NCI-H69 (cell line): ENCODE measurements at regions not wholly inside any gene's neighbourhood (a gene's known extent, or its start where the extent isn't known, plus 50 kb on each side); places are given as distances from the start of the nearest gene placed in this dataset.
A peak's percentile ranks its signal among the peaks of the same experiment; 100 is the strongest.
"Not testable (repeated sequence)": the region's sequence is repeated elsewhere in the genome, so short reads cannot be mapped to it uniquely, and the experiment has no call there.

Experiments used
- DNase-seq: peaks from one replicate; lab custom pipeline; 2025; lab: John Stamatoyannopoulos, UW

GRCh38 chr11:90770007-90770406, 547.2 kb upstream of the CHORDC1 start:
- DNase-seq: no peak

DNA sequence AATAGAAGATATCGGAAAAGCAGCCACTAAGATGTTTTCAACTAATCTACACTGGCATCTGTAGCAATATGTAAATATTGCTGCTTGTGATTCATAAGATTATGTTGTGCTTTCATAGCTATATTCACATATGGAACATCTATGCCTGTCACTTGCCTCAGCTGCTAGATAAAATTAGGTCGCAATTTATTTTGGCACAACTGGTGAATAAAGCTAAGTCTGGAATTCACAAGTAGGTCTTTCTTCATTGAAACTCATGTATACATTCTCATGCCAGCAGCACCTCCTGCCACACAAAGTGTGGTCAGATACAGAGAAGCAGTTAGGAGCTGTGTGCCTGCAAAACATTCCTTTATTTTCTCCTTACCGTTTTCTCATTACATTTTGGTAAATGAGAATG, 543.3 kb upstream of the CHORDC1 start:
- no peak for DNase-seq

- no peak for DNase-seq
Measured at GRCh38 chr11:90764691-90765090, 541.8 kb upstream of the CHORDC1 start.

GRCh38 chr11:90757849-90758494, 535.1 kb upstream of the CHORDC1 start:
- DNase-seq: peak; percentile 17

DNA sequence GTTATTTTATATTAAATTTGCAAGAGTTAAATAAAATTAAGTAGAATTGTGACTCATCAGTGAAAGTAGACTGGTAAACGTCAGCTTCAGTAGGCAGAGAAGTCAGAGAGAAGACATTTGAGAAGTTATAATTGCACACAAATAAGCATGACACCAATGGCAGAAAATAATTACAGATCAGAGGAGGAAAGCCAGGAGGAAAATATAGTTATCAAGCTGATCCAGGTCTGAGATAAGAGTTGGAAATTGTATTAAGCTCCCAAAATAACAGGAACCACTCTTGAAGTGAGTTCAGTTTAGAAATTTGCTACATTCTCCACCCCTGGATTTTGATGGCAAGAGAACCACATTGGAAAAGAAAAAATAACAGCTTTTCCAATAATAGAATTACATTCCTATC, 533.8 kb upstream of the CHORDC1 start:
- no peak for DNase-seq

GRCh38 chr11:90753546-90753945, 530.7 kb upstream of the CHORDC1 start:
- no peak for DNase-seq

DNA sequence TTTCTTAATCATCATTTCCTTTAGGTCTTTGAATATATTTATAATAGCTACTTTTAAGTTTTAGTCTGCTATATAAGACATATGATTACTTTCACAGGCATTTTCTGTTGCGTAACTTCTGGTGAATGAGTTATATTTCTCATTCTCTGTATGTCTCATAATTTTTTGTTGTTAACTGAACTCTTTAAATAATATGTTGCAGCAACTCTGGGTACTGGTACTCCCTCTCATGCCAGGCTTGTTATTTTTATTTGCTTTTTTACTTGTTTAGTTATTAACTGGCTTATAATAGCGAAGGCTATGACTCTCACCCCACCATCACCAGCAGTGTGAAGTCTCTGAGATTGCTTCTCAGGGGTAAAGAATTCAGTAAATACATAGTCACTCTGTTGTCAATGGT, 524.2 kb upstream of the CHORDC1 start:
- DNase-seq: no peak

DNA sequence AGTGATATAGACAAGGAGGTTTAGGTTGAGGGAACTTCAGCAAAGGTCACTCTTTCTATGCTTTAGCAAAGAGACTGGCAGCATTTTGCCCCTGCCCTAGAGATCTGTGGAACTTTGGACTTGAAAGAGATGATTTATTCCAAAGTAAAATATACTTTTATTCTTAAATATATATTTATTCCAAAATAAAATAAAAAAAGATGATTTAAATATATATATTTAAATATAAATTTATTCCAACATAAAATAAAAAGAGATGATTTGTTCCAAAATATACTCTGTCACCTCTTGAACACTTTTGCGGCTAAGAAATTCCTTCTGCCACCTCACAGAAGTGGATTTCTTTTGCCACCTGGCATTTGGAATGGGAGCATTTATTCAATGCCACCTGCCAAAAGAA, 521.3 kb upstream of the CHORDC1 start:
- no peak for DNase-seq

DNA sequence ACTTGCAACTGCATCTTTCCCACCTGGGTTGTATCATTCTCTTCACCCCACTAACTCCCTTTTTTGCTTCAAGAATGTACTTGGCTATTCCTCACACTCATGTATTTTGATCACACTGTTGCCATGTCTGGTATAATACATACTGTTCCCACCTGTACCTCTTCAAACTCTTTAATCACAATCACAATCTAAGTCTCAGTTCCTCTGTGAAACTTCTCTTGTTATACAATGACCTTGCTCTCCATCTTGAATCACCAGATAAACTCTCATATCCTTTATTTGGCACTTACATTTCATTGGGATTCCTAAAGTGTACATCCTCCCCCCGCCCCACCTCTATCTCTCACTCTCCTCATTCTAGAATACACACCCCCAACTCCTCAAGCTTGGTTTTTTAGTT, 516.0 kb upstream of the CHORDC1 start:
- no peak for DNase-seq

DNA sequence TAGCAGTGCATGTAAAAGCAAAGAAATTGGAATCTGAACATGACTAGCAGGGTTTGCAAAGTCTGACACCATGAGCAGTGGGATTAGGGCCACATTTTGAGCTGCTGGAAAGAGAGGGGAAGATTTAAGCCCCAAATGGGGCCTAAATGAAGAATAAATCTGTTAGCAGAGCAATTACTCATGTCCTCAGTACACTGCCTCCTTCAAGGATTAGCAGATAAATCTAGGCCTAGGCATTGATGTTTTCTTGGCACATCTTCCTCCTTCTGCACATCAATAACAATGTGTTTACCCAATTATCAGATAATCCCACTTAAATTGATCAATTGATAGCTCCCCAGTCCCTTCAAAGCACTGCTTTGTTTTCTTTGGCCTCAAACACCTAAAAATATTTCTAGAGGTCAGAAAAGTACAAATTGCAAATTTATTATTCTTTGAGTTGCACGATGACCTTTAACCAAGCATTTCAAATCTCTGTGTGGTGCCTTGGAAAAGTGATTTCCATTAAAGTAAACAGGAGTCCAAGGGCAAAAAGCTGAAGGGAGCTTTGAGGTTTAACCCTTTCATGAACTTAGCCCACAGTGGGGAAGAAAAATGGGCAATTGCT, 514.7 kb upstream of the CHORDC1 start:
- peak; percentile 51 for DNase-seq

- DNase-seq: no peak
Measured at GRCh38 chr11:90732486-90732885, 509.6 kb upstream of the CHORDC1 start.

- no peak for DNase-seq
Measured at GRCh38 chr11:90723475-90723874, 500.6 kb upstream of the CHORDC1 start.

GRCh38 chr11:90722552-90723190, 499.8 kb upstream of the CHORDC1 start:
- no peak for DNase-seq

DNA sequence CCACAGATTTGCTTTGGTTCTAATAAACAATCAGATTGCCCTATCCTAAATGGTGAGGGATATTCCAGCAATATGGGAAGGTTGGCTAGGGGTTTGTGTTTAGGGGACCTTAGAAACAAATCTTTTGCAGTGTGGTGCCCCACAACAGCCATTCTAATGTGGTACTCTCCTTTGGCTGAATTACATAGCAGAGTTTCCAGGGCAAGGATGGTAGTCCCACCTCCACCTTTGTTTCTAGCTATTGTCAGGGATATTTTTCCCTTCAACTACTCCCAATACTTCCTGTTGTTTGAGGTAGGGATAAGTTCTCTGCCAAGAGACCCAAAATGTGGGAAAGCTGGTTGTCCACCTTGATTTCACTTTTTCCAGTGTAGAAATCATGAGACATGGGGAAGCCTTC, 494.7 kb upstream of the CHORDC1 start:
- no peak for DNase-seq

- DNase-seq: no peak
Measured at GRCh38 chr11:90705661-90706060, 482.8 kb upstream of the CHORDC1 start.

DNA sequence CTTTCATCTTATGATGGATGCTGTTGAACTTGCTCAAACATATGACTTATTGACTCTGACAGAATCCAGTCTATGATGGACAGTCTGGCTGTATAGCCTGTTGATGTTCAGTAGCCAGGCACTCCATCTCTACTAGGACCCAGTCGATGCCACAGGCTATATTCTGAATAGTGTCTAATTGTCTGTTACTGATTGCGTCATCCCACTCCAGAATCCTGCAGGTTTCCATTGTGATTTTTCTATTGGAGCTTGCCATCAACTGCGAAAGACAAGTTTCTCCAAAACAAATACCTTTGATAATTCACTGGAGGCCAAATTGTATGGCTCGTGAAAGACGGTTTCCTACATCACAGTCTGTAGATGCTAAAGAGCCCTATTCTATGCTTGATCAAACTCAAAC, 481.7 kb upstream of the CHORDC1 start:
- peak; percentile 92 for DNase-seq

- peak; percentile 76 for DNase-seq
Measured at GRCh38 chr11:90701716-90702115, 478.9 kb upstream of the CHORDC1 start.

DNA sequence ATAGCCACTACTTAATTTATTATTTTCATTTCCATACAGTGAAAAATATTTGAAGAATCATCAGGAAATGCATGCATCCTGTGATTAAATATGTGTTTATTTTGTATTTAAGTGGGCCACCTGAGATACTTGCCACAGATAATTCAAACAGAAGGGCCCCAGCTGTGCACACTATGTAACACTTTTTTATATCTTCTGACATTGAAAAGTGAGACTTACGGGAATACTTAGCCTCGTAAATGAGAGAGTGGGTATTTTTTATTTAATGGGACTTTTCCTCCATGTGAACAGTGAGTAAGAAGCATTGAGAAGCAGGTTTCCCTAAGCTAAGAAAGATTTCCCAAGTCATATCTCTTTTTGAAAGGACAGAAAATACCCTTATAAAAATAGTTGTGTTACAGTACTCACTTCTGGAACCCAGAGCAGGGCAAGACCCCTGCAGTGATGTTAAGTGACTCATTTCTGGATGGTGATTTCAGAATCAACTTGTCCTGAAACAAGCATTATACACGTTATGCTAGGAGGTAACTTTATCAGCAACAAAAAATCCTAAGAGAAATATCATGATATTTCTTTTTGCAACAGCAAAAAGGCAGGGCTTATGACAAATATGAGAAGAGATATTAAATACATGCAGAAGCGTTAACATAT, 478.1 kb upstream of the CHORDC1 start:
- DNase-seq: peak; percentile 84

GRCh38 chr11:90699791-90700400, 477.0 kb upstream of the CHORDC1 start:
- peak; percentile 24 for DNase-seq

DNA sequence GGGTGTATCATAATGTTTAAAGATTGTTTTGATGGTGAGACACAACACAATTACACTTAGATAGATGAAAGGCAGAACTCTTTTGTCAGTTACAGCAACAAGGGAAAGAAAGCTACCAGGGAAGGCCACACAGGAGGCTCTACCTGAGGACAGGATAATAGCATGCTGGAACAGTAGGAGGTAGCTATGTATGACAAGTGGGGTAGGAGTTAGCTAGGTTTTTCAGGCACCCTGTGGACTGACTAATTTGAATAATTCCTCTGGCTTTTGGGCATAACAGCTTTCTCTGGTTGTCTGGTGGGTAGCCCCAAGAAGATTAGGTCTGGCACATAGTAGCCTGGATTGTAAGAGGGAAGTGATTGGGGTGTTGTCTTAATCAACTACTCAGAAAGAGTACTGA, 475.4 kb upstream of the CHORDC1 start:
- peak; percentile 57 for DNase-seq

DNA sequence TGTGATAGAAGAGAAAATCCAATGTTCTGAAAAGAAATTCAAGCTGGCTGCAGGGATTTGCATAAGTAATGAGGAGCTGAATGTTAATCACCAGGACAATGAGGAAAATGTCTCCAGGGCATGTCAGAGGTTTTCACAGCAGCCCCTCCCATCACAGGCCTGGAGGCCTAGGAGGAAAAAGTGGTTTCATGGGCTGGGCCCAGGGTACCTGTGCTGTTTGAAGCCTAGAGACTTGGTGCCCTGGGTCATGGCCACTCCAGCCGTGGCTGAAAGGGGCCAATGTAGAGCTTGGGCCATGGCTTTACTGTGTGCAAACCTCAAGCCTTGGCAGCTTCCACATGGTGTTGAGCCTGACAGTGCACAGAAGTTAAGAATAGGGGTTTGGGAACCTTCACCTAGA, 452.6 kb upstream of the CHORDC1 start:
- DNase-seq: not testable (repeated sequence)

DNA sequence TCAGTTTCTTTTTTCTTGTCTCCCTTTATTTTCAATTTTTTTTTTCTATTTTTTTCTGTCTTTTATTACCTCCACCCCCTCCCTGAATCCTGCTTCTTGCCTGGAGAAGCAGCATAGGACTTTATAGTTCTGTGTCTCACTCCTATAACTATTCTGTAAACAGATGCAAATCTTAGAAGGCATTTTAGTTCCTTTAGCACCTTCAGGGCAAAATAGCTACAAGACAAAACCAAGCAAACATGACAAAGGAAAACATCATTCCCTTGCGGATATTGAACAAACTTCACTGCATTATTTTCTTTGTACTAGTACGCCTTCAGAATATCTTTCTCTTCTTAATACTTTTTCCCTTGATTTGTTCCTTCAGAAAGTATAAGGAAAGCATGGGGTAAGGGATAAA, 446.2 kb upstream of the CHORDC1 start:
- no peak for DNase-seq

DNA sequence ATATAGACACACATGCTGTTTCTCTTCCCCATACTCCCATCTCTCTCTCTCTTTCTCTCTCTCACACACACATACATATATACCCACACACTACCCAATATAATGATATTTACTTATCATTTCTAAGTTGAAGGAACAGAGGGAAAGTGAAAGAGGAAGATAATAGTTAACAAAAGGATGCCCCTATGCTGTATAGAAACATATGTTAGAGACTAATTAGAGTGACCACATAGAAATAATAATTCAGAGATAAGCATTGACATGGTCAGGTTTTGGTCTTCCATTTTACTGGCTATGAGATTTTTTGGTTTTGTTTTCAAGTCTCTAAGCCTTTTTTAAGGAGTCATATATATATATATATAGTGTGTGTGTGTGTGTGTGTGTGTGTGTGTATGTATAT, 445.7 kb upstream of the CHORDC1 start:
- no peak for DNase-seq
